Sigmoid colon (tissue), 4 donors: ENCODE measurements at regions not wholly inside any gene's neighbourhood (a gene's known extent, or its start where the extent isn't known, plus 50 kb on each side); places are given as distances from the start of the nearest gene placed in this dataset.

Source experiments
- POLR2A ChIP-seq, 2 donors: fragments of 450-650 bp; IDR thresholded peaks; one replicate each; pipeline ENCODE4 v1.6.1; 2016; ENCODE audit warnings: antibody characterized with exemption in 2 of 2, mild to moderate bottlenecking in 2 of 2, moderate library complexity in 2 of 2
- POLR2AphosphoS5 ChIP-seq, 4 donors: sonication (generic); formaldehyde crosslinking; IDR thresholded peaks; one replicate each; pipeline ENCODE4 v1.6.1; 2017; ENCODE audit warnings: antibody characterized with exemption in 4 of 4
- TF ChIP-seq, protein P1 (sequence below), 4 experiments: fragments of 450-650 bp in 3 of 4; fragments of 200-600 bp in 1 of 4; IDR thresholded peaks; one replicate each; pipeline ENCODE4 v1.5.1; 2016 to 2019; ENCODE audit warnings: antibody characterized with exemption in 4 of 4, mild to moderate bottlenecking in 3 of 4, moderate library complexity in 2 of 4

- TF ChIP-seq, protein P1, sequence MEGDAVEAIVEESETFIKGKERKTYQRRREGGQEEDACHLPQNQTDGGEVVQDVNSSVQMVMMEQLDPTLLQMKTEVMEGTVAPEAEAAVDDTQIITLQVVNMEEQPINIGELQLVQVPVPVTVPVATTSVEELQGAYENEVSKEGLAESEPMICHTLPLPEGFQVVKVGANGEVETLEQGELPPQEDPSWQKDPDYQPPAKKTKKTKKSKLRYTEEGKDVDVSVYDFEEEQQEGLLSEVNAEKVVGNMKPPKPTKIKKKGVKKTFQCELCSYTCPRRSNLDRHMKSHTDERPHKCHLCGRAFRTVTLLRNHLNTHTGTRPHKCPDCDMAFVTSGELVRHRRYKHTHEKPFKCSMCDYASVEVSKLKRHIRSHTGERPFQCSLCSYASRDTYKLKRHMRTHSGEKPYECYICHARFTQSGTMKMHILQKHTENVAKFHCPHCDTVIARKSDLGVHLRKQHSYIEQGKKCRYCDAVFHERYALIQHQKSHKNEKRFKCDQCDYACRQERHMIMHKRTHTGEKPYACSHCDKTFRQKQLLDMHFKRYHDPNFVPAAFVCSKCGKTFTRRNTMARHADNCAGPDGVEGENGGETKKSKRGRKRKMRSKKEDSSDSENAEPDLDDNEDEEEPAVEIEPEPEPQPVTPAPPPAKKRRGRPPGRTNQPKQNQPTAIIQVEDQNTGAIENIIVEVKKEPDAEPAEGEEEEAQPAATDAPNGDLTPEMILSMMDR (IDR thresholded peaks at IDR 0.05), result no peak
- TF ChIP-seq POLR2AphosphoS5 (IDR thresholded peaks at IDR 0.05), result no peak
- no peak for TF ChIP-seq POLR2A (IDR thresholded peaks at IDR 0.05)
These were observed 362.6 kb downstream of the FGFR2 start for GRCh38 chr10:121235692-121236091.
